Caco-2 (cell line): ENCODE measurements at regions not wholly inside any gene's neighbourhood (a gene's known extent, or its start where the extent isn't known, plus 50 kb on each side); places are given as distances from the start of the nearest gene placed in this dataset.
A peak's percentile ranks its signal among the peaks of the same experiment; 100 is the strongest.

Experiments
- BruUV-seq: library from RNA; stranded (reverse); fragments of 400-500 nt; replicated peaks from 2 replicates; lab custom pipeline; 2021; lab: Mats Ljungman, UMichigan
- CTCF ChIA-PET: fragments of 300-600 bp; sonication (Branson Sonifier 250); formaldehyde crosslinking; loops from one replicate; lab custom pipeline; 2022; ENCODE audit warnings: antibody characterized with exemption; lab: Charles Lee
- POLR2A ChIA-PET: fragments of 300-600 bp; sonication (Branson Sonifier 250); formaldehyde crosslinking; loops from one replicate; lab custom pipeline; 2022; ENCODE audit warnings: antibody characterized with exemption; lab: Charles Lee
- DNase-seq, 2 experiments: peaks; one replicate each; pipeline versions ENCODE4 v3.0.0 to v3.0.0-alpha.2; 2020 to 2022
- H3K27me3 ChIP-seq: replicated peaks from 2 replicates; pipeline ENCODE4 v1.6.0; 2011; ENCODE audit warnings: low read length; ENCODE audit not compliant: control insufficient read depth, insufficient read depth
- H3K36me3 ChIP-seq: 2 replicates; pipeline ENCODE4 v1.5.1; 2011; ENCODE audit warnings: low read length; ENCODE audit not compliant: control insufficient read depth, insufficient read depth
- H3K4me1 ChIP-seq: fragments of 250-450 bp; sonication (Bioruptor Pico); 2 replicates; pipeline ENCODE4 v1.5.1; 2020; ENCODE audit warnings: mild to moderate bottlenecking
- H3K4me3 ChIP-seq: 2 replicates; pipeline ENCODE4 v1.5.1; 2011; ENCODE audit warnings: low read depth, mild to moderate bottlenecking, control low read depth, low read length
- H3K9me3 ChIP-seq: fragments of 250-450 bp; sonication (Bioruptor Pico); 2 replicates; pipeline ENCODE4 v1.5.1; 2020; ENCODE audit warnings: mild to moderate bottlenecking, moderate library complexity
- H3K27ac Mint-ChIP-seq: one replicate; pipeline ENCODE4 v1.8.0; 2022; ENCODE audit warnings: mixed read lengths; ENCODE audit not compliant: unreplicated experiment
- H3K27me3 Mint-ChIP-seq: one replicate; pipeline ENCODE4 v1.8.0; 2022; ENCODE audit warnings: mixed read lengths; ENCODE audit not compliant: insufficient read depth, unreplicated experiment
- H3K36me3 Mint-ChIP-seq: one replicate; pipeline ENCODE4 v1.8.0; 2022; ENCODE audit warnings: mild to moderate bottlenecking, mixed read lengths; ENCODE audit not compliant: insufficient read depth, unreplicated experiment
- H3K4me1 Mint-ChIP-seq: one replicate; pipeline ENCODE4 v1.8.0; 2022; ENCODE audit warnings: low read depth, mixed read lengths; ENCODE audit not compliant: unreplicated experiment
- H3K4me3 Mint-ChIP-seq: one replicate; pipeline ENCODE4 v1.8.0; 2022; ENCODE audit warnings: mild to moderate bottlenecking, moderate library complexity, mixed read lengths; ENCODE audit not compliant: unreplicated experiment
- H3K9me3 Mint-ChIP-seq: one replicate; pipeline ENCODE4 v1.8.0; 2022; ENCODE audit warnings: mixed read lengths; ENCODE audit not compliant: unreplicated experiment
- CTCF ChIP-seq, 2 experiments: fragments of 200-600 bp in 1 of 2; IDR thresholded peaks; 1 replicate in 1 of 2; 2 replicates in 1 of 2; pipeline versions ENCODE4 v1.5.1 to v1.8.0; 2011 to 2022; ENCODE audit warnings: antibody characterized with exemption in 1 of 2, control low read depth in 1 of 2, inconsistent platforms in 1 of 2, low read depth in 1 of 2, low read length in 1 of 2, mild to moderate bottlenecking in 1 of 2, moderate library complexity in 1 of 2; ENCODE audit not compliant: insufficient read depth in 1 of 2, severe bottlenecking in 1 of 2, unreplicated experiment in 1 of 2
- intact Hi-C: fragments of 100-400 bp; cut with micrococcal nuclease; formaldehyde crosslinking; loops from one replicate; pipeline ENCODE4 v1.10.0; 2022; ENCODE audit not compliant: unreplicated experiment

- H3K4me3 ChIP-seq, result no peak overlapping the region
- H3K27ac Mint-ChIP-seq, result peak overlapping the region; percentile 26
- no peaks in the 10 kb centered on the region for H3K27me3 ChIP-seq
- peaks cover 23% of the 10 kb centered on the region for H3K9me3 Mint-ChIP-seq
- POLR2A ChIA-PET, result no interaction called here
- H3K4me1 Mint-ChIP-seq, result peaks cover 42% of the 10 kb centered on the region
- BruUV-seq, result no TSS peak
- H3K4me1 ChIP-seq, result peaks cover 19% of the 10 kb centered on the region
- no peaks in the 10 kb centered on the region for H3K27me3 Mint-ChIP-seq
- H3K36me3 ChIP-seq, result no peaks in the 10 kb centered on the region
- peak in 1 of 2 experiments; percentile 41 for DNase-seq
- H3K36me3 Mint-ChIP-seq, result no peaks in the 10 kb centered on the region
- H3K4me3 Mint-ChIP-seq, result peak overlapping the region; percentile 5
- TF ChIP-seq CTCF (IDR thresholded peaks at IDR 0.05; ENCODE audit: insufficient read depth in 1 of 2, low read depth in 1 of 2, low read length in 1 of 2, severe bottlenecking in 1 of 2, unreplicated experiment in 1 of 2), result no peak
- CTCF ChIA-PET, result no interaction called here
- intact Hi-C loops, result loop anchor here (1.0 kb wide), 1 partner anchor 17 kb away; no protein-coding TSS in a partner anchor
- no peaks in the 10 kb centered on the region for H3K9me3 ChIP-seq
Measured at GRCh38 chr10:52472406-52473146, 158.5 kb downstream of the DKK1 start.

DNA sequence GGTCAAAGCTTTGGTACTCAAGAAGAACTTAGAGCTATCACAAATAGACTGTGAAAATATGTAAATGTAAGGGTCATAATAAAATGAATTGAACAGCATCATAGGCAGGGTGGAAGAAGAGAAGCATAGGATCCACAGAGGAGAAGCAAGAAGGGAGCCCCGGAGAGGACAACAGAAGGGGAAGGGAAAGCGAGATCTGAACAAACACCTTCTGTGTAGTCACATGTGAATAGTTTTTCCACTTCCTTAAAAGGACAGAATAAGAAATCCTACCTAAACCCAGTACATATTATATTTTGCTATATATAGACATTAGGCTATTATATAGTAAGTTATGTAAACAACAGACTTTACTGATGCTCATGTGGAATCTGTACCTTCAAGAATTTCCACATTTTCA is 160.2 kb downstream of the DKK1 start:
- DNase-seq, result no peak
- CTCF ChIA-PET, result no interaction called here
- Histone ChIP-seq H3K9me3 (no peaks in the 10 kb centered on the region), H3K36me3 (no peaks in the 10 kb centered on the region), H3K27me3 (no peaks in the 10 kb centered on the region), H3K4me1 (peaks cover 18% of the 10 kb centered on the region), H3K4me3 (no peak overlapping the region)
- no TSS peak for BruUV-seq
- Mint-ChIP-seq H3K4me3 (no peak overlapping the region), H3K27ac (no peak overlapping the region), H3K36me3 (no peaks in the 10 kb centered on the region), H3K27me3 (no peaks in the 10 kb centered on the region), H3K9me3 (peaks cover 13% of the 10 kb centered on the region), H3K4me1 (peaks cover 30% of the 10 kb centered on the region)
- TF ChIP-seq CTCF (IDR thresholded peaks at IDR 0.05; ENCODE audit: insufficient read depth in 1 of 2, low read depth in 1 of 2, low read length in 1 of 2, severe bottlenecking in 1 of 2, unreplicated experiment in 1 of 2), result no peak
- intact Hi-C loops, result no loop called here
- POLR2A ChIA-PET, result no interaction called here

DNA sequence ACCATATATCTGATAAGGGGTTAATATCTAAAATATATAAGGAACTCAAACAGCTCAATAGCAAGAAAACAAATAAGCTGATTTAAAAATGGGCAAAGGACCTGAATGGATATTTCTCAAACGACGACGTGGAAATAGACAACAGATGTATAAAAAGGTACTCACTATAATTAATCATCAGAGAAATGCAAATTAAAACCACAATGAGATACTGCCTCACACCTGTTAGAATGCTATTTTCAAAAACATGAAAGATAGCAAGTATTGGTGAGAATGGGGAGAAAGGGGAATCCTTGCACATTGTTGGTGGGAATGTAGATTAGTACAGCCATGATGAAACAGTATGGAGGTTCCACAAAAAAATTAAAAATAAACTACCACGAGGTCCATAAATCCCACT is 163.2 kb downstream of the DKK1 start:
- no peaks in the 10 kb centered on the region for H3K27me3 Mint-ChIP-seq
- POLR2A ChIA-PET, result no interaction called here
- Histone ChIP-seq H3K4me1 (peaks cover 12% of the 10 kb centered on the region), H3K36me3 (no peaks in the 10 kb centered on the region), H3K9me3 (no peaks in the 10 kb centered on the region), H3K27me3 (no peaks in the 10 kb centered on the region), H3K4me3 (no peak overlapping the region)
- CTCF ChIA-PET, result interaction anchor here (0.6 kb wide), 2 partner anchors 9 to 30 kb away, joined by 3 read pairs; no protein-coding TSS in a partner anchor
- DNase-seq, result no peak
- H3K4me3 Mint-ChIP-seq, result no peak overlapping the region
- H3K36me3 Mint-ChIP-seq, result no peaks in the 10 kb centered on the region
- no TSS peak for BruUV-seq
- peaks cover 21% of the 10 kb centered on the region for H3K4me1 Mint-ChIP-seq
- H3K9me3 Mint-ChIP-seq, result peaks cover 13% of the 10 kb centered on the region
- intact Hi-C loops, result no loop called here
- no peak for TF ChIP-seq CTCF (IDR thresholded peaks at IDR 0.05; ENCODE audit: insufficient read depth in 1 of 2, low read depth in 1 of 2, low read length in 1 of 2, severe bottlenecking in 1 of 2, unreplicated experiment in 1 of 2)
- no peak overlapping the region for H3K27ac Mint-ChIP-seq
